ENCODE measurements at regions not wholly inside any gene's neighbourhood (a gene's known extent, or its start where the extent isn't known, plus 50 kb on each side); places are given as distances from the start of the nearest gene placed in this dataset.

- TF ChIP-seq REST (IDR thresholded peaks at IDR 0.05; ENCODE audit: insufficient read depth in 1 of 2, low read depth in 2 of 2, low read length in 2 of 2): no peak
- TF ChIP-seq FOXP2 (optimal IDR thresholded peaks at IDR 0.05; ENCODE audit: borderline replicate concordance, extremely low read depth, extremely low read length, insufficient read depth): no peak
- no peak for TF ChIP-seq TAF1 (IDR thresholded peaks at IDR 0.05; ENCODE audit: borderline replicate concordance, insufficient read depth, low read length)
- TF ChIP-seq SIN3A (IDR thresholded peaks at IDR 0.05; ENCODE audit: borderline replicate concordance, insufficient read depth, low read length): no peak
- no peak for TF ChIP-seq POLR2AphosphoS5 (IDR thresholded peaks at IDR 0.05; ENCODE audit: low read depth, low read length)
These were observed 496.5 kb upstream of the LCORL start for GRCh38 chr4:18518098-18518497.

GRCh38 chr4:18513861-18514260, 492.3 kb upstream of the LCORL start:
- TF ChIP-seq FOXP2 (optimal IDR thresholded peaks at IDR 0.05; ENCODE audit: borderline replicate concordance, extremely low read depth, extremely low read length, insufficient read depth): no peak
- TF ChIP-seq POLR2AphosphoS5 (IDR thresholded peaks at IDR 0.05; ENCODE audit: low read depth, low read length): no peak
- no peak for TF ChIP-seq SIN3A (IDR thresholded peaks at IDR 0.05; ENCODE audit: borderline replicate concordance, insufficient read depth, low read length)
- no peak for TF ChIP-seq TAF1 (IDR thresholded peaks at IDR 0.05; ENCODE audit: borderline replicate concordance, insufficient read depth, low read length)
- no peak for TF ChIP-seq REST (IDR thresholded peaks at IDR 0.05; ENCODE audit: insufficient read depth in 1 of 2, low read depth in 2 of 2, low read length in 2 of 2)

GRCh38 chr4:18512718-18513117, 491.2 kb upstream of the LCORL start:
- no peak for TF ChIP-seq FOXP2 (optimal IDR thresholded peaks at IDR 0.05; ENCODE audit: borderline replicate concordance, extremely low read depth, extremely low read length, insufficient read depth)
- TF ChIP-seq TAF1 (IDR thresholded peaks at IDR 0.05; ENCODE audit: borderline replicate concordance, insufficient read depth, low read length): no peak
- TF ChIP-seq POLR2AphosphoS5 (IDR thresholded peaks at IDR 0.05; ENCODE audit: low read depth, low read length): no peak
- no peak for TF ChIP-seq REST (IDR thresholded peaks at IDR 0.05; ENCODE audit: insufficient read depth in 1 of 2, low read depth in 2 of 2, low read length in 2 of 2)
- no peak for TF ChIP-seq SIN3A (IDR thresholded peaks at IDR 0.05; ENCODE audit: borderline replicate concordance, insufficient read depth, low read length)

- TF ChIP-seq REST (IDR thresholded peaks at IDR 0.05; ENCODE audit: insufficient read depth in 1 of 2, low read depth in 2 of 2, low read length in 2 of 2): no peak
- TF ChIP-seq FOXP2 (optimal IDR thresholded peaks at IDR 0.05; ENCODE audit: borderline replicate concordance, extremely low read depth, extremely low read length, insufficient read depth): no peak
- TF ChIP-seq TAF1 (IDR thresholded peaks at IDR 0.05; ENCODE audit: borderline replicate concordance, insufficient read depth, low read length): no peak
- TF ChIP-seq POLR2AphosphoS5 (IDR thresholded peaks at IDR 0.05; ENCODE audit: low read depth, low read length): no peak
- TF ChIP-seq SIN3A (IDR thresholded peaks at IDR 0.05; ENCODE audit: borderline replicate concordance, insufficient read depth, low read length): no peak
These were observed 490.2 kb upstream of the LCORL start for GRCh38 chr4:18511727-18512126.

GRCh38 chr4:18508786-18509185, 487.2 kb upstream of the LCORL start:
- TF ChIP-seq REST (IDR thresholded peaks at IDR 0.05; ENCODE audit: insufficient read depth in 1 of 2, low read depth in 2 of 2, low read length in 2 of 2) (no peak), SIN3A (IDR thresholded peaks at IDR 0.05; ENCODE audit: borderline replicate concordance, insufficient read depth, low read length) (no peak), TAF1 (IDR thresholded peaks at IDR 0.05; ENCODE audit: borderline replicate concordance, insufficient read depth, low read length) (no peak), POLR2AphosphoS5 (IDR thresholded peaks at IDR 0.05; ENCODE audit: low read depth, low read length) (no peak), FOXP2 (optimal IDR thresholded peaks at IDR 0.05; ENCODE audit: borderline replicate concordance, extremely low read depth, extremely low read length, insufficient read depth) (no peak)

Measured in PFSK-1 (cell line).